ENCODE measurements at regions not wholly inside any gene's neighbourhood (a gene's known extent, or its start where the extent isn't known, plus 50 kb on each side); places are given as distances from the start of the nearest gene placed in this dataset.
"Not testable (repeated sequence)": the region's sequence is repeated elsewhere in the genome, so short reads cannot be mapped to it uniquely, and the experiment has no call there.

DNA sequence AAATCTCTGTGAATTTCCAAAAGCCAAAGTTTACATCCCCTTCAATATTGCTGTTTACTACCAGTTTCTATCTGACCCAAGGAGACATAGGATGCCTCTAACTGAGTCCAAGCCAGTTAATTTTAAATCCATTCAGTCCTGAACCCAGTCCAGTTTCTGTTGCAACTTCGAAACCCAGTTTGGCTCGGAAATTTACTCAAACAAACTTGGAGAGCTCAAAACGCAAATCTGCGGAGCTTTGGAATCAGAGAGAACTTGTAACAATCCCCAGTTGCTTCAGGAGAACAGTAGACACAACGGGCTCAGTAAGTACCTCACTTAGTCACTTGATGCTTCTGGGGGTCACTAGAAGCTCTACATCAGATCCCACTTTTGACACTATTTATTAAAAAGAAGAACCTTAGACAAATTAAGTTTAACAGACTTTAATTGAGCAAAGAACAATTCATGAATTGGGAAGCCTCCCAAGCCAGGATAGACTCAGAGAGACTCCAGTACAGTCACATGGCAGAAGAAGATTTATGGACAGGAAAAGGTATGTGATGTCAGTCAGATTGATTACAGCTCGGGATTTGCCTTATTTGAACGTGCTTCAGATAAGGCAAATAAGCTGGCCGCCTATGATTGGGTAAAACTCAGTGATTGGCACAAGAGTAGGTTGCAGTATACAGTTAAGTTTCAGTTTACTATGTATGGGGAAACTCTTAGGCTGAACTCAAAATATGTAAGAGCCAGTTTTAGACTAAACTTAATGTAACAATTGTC, 118.0 kb downstream of the RFPL4B start:
- Mint-ChIP-seq H3K36me3 (ENCODE audit: low read depth) (no peaks in the 10 kb centered on the region), H3K4me1 (no peaks in the 10 kb centered on the region), H3K9me3 (ENCODE audit: low read depth) (no peaks in the 10 kb centered on the region), H3K27me3 (no peaks in the 10 kb centered on the region), H3K27ac (no peak overlapping the region), H3K4me3 (no peak overlapping the region)
- ChIA-PET CTCF (no interaction called here), POLR2A (interaction anchor here (0.7 kb wide), 1 partner anchor 1336 kb away, joined by 3 read pairs; no protein-coding TSS in a partner anchor)
- ATAC-seq (no peak), DNase-seq (no peak)
- intact Hi-C loops (cut with DNase I, micrococcal nuclease), result no loop called here

DNA sequence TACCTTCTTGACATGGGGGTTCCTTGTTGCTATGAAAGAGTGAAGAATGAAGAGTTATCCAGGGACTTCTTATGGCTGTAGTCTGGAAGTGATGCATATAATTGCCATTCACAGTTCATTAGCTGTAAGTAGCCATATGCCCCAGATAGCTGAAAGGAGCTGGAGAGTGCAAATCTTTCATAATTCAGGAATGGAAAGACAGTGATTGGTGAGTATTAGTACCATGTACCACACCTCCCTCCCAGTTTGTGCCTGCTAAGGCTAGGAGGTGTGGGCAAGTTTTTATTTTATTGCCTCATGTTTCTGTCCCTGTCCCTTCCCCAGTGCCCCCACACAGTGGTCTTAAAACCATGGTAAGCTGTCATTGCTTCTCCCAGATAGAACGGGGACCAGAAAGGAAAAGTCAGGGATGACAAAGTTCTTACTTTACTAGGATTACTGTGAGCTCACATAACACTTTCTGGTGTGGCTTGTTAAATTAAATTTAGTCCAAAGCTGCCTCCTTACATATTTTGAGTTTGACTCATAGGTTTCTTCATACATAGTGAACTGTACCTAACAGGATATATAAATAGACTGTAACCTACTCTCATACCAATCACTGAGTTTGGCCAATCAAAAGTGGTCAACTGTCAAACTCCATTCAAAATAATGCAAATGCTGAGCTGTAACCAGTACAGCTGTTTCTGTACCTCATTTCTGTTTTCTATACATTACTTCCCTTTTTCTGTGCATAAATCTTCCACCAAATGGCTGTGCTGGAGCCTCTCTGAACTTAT, 119.4 kb downstream of the RFPL4B start:
- CTCF ChIA-PET, result no interaction called here
- ATAC-seq (no peak), DNase-seq (no peak)
- H3K4me3 Mint-ChIP-seq, result no peak overlapping the region
- no peaks in the 10 kb centered on the region for H3K9me3 Mint-ChIP-seq (ENCODE audit: low read depth)
- intact Hi-C loops (cut with DNase I, micrococcal nuclease), result no loop called here
- H3K4me1 Mint-ChIP-seq, result no peaks in the 10 kb centered on the region
- no peak overlapping the region for H3K27ac Mint-ChIP-seq
- H3K27me3 Mint-ChIP-seq, result no peaks in the 10 kb centered on the region
- no peaks in the 10 kb centered on the region for H3K36me3 Mint-ChIP-seq (ENCODE audit: low read depth)
- POLR2A ChIA-PET, result no interaction called here

- DNase-seq (no peak), ATAC-seq (no peak)
- Mint-ChIP-seq H3K4me1 (no peaks in the 10 kb centered on the region), H3K27me3 (peaks cover 2% of the 10 kb centered on the region), H3K9me3 (ENCODE audit: low read depth) (no peaks in the 10 kb centered on the region), H3K27ac (no peak overlapping the region), H3K4me3 (no peak overlapping the region), H3K36me3 (ENCODE audit: low read depth) (no peaks in the 10 kb centered on the region)
- ChIA-PET POLR2A (no interaction called here), CTCF (interaction anchor here (0.6 kb wide), 1 partner anchor 711 kb away, joined by 5 read pairs; no protein-coding TSS in a partner anchor)
- intact Hi-C loops (cut with DNase I, micrococcal nuclease), result no loop called here
Observed at GRCh38 chr6:112468359-112468758, 121.2 kb downstream of the RFPL4B start.

GRCh38 chr6:112469306-112469705, 122.2 kb downstream of the RFPL4B start:
- Mint-ChIP-seq H3K27ac (no peak overlapping the region), H3K27me3 (peaks cover 6% of the 10 kb centered on the region), H3K4me3 (no peak overlapping the region), H3K36me3 (ENCODE audit: low read depth) (no peaks in the 10 kb centered on the region), H3K4me1 (no peaks in the 10 kb centered on the region), H3K9me3 (ENCODE audit: low read depth) (no peaks in the 10 kb centered on the region)
- no peak for ATAC-seq
- no peak for DNase-seq
- intact Hi-C loops (cut with DNase I, micrococcal nuclease), result no loop called here
- ChIA-PET CTCF (no interaction called here), POLR2A (no interaction called here)

- H3K27me3 Mint-ChIP-seq, result peaks cover 6% of the 10 kb centered on the region
- ChIA-PET CTCF (no interaction called here), POLR2A (no interaction called here)
- no peak overlapping the region for H3K27ac Mint-ChIP-seq
- ATAC-seq (no peak), DNase-seq (no peak)
- H3K9me3 Mint-ChIP-seq (ENCODE audit: low read depth), result no peaks in the 10 kb centered on the region
- no peak overlapping the region for H3K4me3 Mint-ChIP-seq
- intact Hi-C loops (cut with DNase I, micrococcal nuclease), result no loop called here
- no peaks in the 10 kb centered on the region for H3K36me3 Mint-ChIP-seq (ENCODE audit: low read depth)
- no peaks in the 10 kb centered on the region for H3K4me1 Mint-ChIP-seq
Observed at GRCh38 chr6:112470376-112470775, 123.2 kb downstream of the RFPL4B start.

GRCh38 chr6:112470950-112471349, 123.8 kb downstream of the RFPL4B start:
- no peak for DNase-seq
- Mint-ChIP-seq H3K36me3 (ENCODE audit: low read depth) (no peaks in the 10 kb centered on the region), H3K27me3 (peaks cover 6% of the 10 kb centered on the region), H3K4me1 (no peaks in the 10 kb centered on the region), H3K4me3 (no peak overlapping the region), H3K9me3 (ENCODE audit: low read depth) (no peaks in the 10 kb centered on the region), H3K27ac (no peak overlapping the region)
- intact Hi-C loops (cut with DNase I, micrococcal nuclease), result no loop called here
- ATAC-seq, result no peak
- CTCF ChIA-PET, result no interaction called here
- POLR2A ChIA-PET, result no interaction called here

GRCh38 chr6:112475083-112475482, 128.0 kb downstream of the RFPL4B start:
- Mint-ChIP-seq H3K4me3 (no peak overlapping the region), H3K4me1 (peaks cover 4% of the 10 kb centered on the region), H3K36me3 (ENCODE audit: low read depth) (no peaks in the 10 kb centered on the region), H3K27me3 (peaks cover 13% of the 10 kb centered on the region), H3K27ac (no peak overlapping the region), H3K9me3 (ENCODE audit: low read depth) (peaks cover 2% of the 10 kb centered on the region)
- CTCF ChIA-PET, result no interaction called here
- POLR2A ChIA-PET, result no interaction called here
- intact Hi-C loops (cut with DNase I, micrococcal nuclease), result no loop called here
- ATAC-seq (no peak), DNase-seq (no peak)

DNA sequence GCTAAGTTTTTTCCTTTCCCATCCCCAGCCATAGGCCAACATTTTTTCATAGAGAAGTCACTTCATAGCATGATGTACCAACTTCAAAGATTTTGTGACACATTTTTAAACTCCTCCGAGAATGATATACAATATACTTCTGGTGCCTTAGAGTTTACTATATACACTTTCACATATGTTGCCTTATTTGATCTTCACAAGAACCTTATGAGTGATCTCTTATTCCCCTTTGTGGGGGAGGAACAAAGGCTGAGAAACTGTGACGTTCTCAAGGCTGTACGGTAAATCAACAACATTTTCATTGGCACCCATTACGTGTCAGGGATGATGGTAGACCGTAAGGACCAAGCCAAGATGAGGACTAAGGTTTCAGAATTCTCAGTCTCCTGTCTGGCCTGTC, 130.0 kb downstream of the RFPL4B start:
- intact Hi-C loops (cut with DNase I, micrococcal nuclease), result no loop called here
- CTCF ChIA-PET, result no interaction called here
- H3K9me3 Mint-ChIP-seq (ENCODE audit: low read depth), result peaks cover 2% of the 10 kb centered on the region

GRCh38 chr6:112478036-112478435, 130.9 kb downstream of the RFPL4B start:
- ATAC-seq, result no peak
- Mint-ChIP-seq H3K36me3 (ENCODE audit: low read depth) (no peaks in the 10 kb centered on the region), H3K27ac (no peak overlapping the region), H3K27me3 (peaks cover 14% of the 10 kb centered on the region), H3K4me1 (peaks cover 4% of the 10 kb centered on the region), H3K4me3 (no peak overlapping the region), H3K9me3 (ENCODE audit: low read depth) (peaks cover 2% of the 10 kb centered on the region)
- DNase-seq, result no peak
- ChIA-PET POLR2A (no interaction called here), CTCF (no interaction called here)
- intact Hi-C loops (cut with DNase I, micrococcal nuclease), result no loop called here

More for the DNA sequence above, 130.0 kb downstream of the RFPL4B start:
- DNase-seq (no peak), ATAC-seq (peak; percentile 44)
- H3K4me3 Mint-ChIP-seq, result no peak overlapping the region
- POLR2A ChIA-PET, result no interaction called here
- H3K36me3 Mint-ChIP-seq (ENCODE audit: low read depth), result no peaks in the 10 kb centered on the region
- H3K27ac Mint-ChIP-seq, result no peak overlapping the region
- H3K4me1 Mint-ChIP-seq, result peaks cover 4% of the 10 kb centered on the region
- H3K27me3 Mint-ChIP-seq, result peaks cover 14% of the 10 kb centered on the region

- DNase-seq; CTCF ChIA-PET; POLR2A ChIA-PET; H3K27ac Mint-ChIP-seq; intact Hi-C loops (cut with DNase I, micrococcal nuclease); H3K9me3 Mint-ChIP-seq (ENCODE audit: low read depth); H3K4me3 Mint-ChIP-seq; H3K27me3 Mint-ChIP-seq; ATAC-seq; H3K36me3 Mint-ChIP-seq (ENCODE audit: low read depth); H3K4me1 Mint-ChIP-seq: not testable (repeated sequence)
Observed at GRCh38 chr6:112479975-112480374, 132.8 kb downstream of the RFPL4B start.

- POLR2A ChIA-PET, result no interaction called here
Observed at GRCh38 chr6:112480553-112480952, 133.4 kb downstream of the RFPL4B start.

DNA sequence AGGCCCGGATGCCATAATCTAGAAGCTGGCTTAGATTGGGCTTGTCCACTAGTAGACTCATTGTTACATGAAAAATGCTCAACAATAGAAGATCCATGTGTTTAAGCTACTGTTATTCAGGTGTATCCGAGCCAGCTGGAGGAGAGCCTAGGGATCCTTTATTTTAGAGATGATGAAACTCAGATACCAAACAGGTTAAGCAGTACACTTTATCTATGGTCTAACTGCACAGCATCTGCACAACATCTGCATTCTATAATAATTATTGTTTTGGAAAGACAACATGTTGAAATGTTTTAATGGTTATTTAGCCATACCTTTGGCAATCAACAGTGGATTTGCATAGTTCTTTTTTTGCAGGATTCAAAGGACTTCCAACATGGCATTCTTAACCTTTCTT, 134.1 kb downstream of the RFPL4B start:
- CTCF ChIA-PET, result no interaction called here
- Mint-ChIP-seq H3K4me1 (peaks cover 4% of the 10 kb centered on the region), H3K36me3 (ENCODE audit: low read depth) (no peaks in the 10 kb centered on the region), H3K9me3 (ENCODE audit: low read depth) (peaks cover 2% of the 10 kb centered on the region), H3K27ac (no peak overlapping the region), H3K27me3 (peaks cover 8% of the 10 kb centered on the region), H3K4me3 (no peak overlapping the region)
- ATAC-seq (no peak), DNase-seq (no peak)
- intact Hi-C loops (cut with DNase I, micrococcal nuclease), result no loop called here
- POLR2A ChIA-PET, result no interaction called here

More at GRCh38 chr6:112480553-112480952, 133.4 kb downstream of the RFPL4B start:
- Mint-ChIP-seq H3K4me3 (no peak overlapping the region), H3K27ac (no peak overlapping the region), H3K9me3 (ENCODE audit: low read depth) (peaks cover 2% of the 10 kb centered on the region), H3K27me3 (peaks cover 8% of the 10 kb centered on the region), H3K36me3 (ENCODE audit: low read depth) (no peaks in the 10 kb centered on the region), H3K4me1 (peaks cover 4% of the 10 kb centered on the region)
- CTCF ChIA-PET, result no interaction called here
- no peak for ATAC-seq
- intact Hi-C loops (cut with DNase I, micrococcal nuclease), result no loop called here
- no peak for DNase-seq

All from activated CD4-positive, alpha-beta T cell treated with anti-CD3 and anti-CD28 coated beads for 36 hours (primary cell).